MM.1S (cell line): ENCODE measurements at regions not wholly inside any gene's neighbourhood (a gene's known extent, or its start where the extent isn't known, plus 50 kb on each side); places are given as distances from the start of the nearest gene placed in this dataset.

ENCODE experiments used
- DNase-seq: peaks from one replicate; pipeline ENCODE4 v3.0.0-alpha.2; 2015
- H2AFZ ChIP-seq: fragments of 300-600 bp; sonication (generic); 2 replicates; pipeline ENCODE4 v1.6.0; 2016; ENCODE audit warnings: antibody characterized with exemption, low read length
- H3F3A ChIP-seq: fragments of 300-600 bp; sonication (generic); 2 replicates; pipeline ENCODE4 v1.6.1; 2016; ENCODE audit warnings: mild to moderate bottlenecking, antibody characterized with exemption, low read length, moderate library complexity, mixed read lengths; ENCODE audit not compliant: insufficient read depth
- H3K27ac ChIP-seq: fragments of 300-600 bp; sonication (generic); 2 replicates; pipeline ENCODE4 v1.5.1; 2016; ENCODE audit warnings: mild to moderate bottlenecking, low read length
- H3K27me3 ChIP-seq: fragments of 300-600 bp; sonication (generic); replicated peaks from 2 replicates; pipeline ENCODE4 v1.6.0; 2016; ENCODE audit warnings: low read length; ENCODE audit not compliant: insufficient read depth
- H3K36me3 ChIP-seq: fragments of 300-600 bp; sonication (generic); replicated peaks from 2 replicates; pipeline ENCODE4 v1.6.1; 2016; ENCODE audit warnings: mild to moderate bottlenecking, low read length, mixed read lengths; ENCODE audit not compliant: insufficient read depth
- H3K4me1 ChIP-seq: fragments of 300-600 bp; sonication (generic); 2 replicates; pipeline ENCODE4 v1.6.1; 2016; ENCODE audit warnings: low read length, mixed read lengths
- H3K4me2 ChIP-seq: fragments of 300-600 bp; sonication (generic); 2 replicates; pipeline ENCODE4 v1.6.0; 2016; ENCODE audit warnings: low read depth, low read length
- H3K4me3 ChIP-seq: fragments of 300-600 bp; sonication (generic); 2 replicates; pipeline ENCODE4 v1.5.1; 2016; ENCODE audit warnings: low read length, mixed read lengths
- H3K79me2 ChIP-seq: fragments of 300-600 bp; sonication (generic); 2 replicates; pipeline ENCODE4 v1.6.1; 2016; ENCODE audit warnings: mixed run types, low read length, mixed read lengths
- H3K9ac ChIP-seq: fragments of 300-600 bp; sonication (generic); 2 replicates; pipeline ENCODE4 v1.6.1; 2016; ENCODE audit warnings: low read length, mixed read lengths
- H3K9me2 ChIP-seq: fragments of 300-600 bp; sonication (generic); replicated peaks from 2 replicates; pipeline ENCODE4 v1.6.1; 2016; ENCODE audit warnings: mild to moderate bottlenecking, low read length, mixed read lengths; ENCODE audit not compliant: insufficient read depth
- H3K9me3 ChIP-seq: fragments of 300-600 bp; sonication (generic); replicated peaks from 2 replicates; pipeline ENCODE4 v1.6.1; 2016; ENCODE audit warnings: mild to moderate bottlenecking, low read length, mixed read lengths; ENCODE audit not compliant: insufficient read depth
- H4K20me1 ChIP-seq: fragments of 300-600 bp; sonication (generic); 2 replicates; pipeline ENCODE4 v1.6.1; 2016; ENCODE audit warnings: mild to moderate bottlenecking, low read length, moderate library complexity, mixed read lengths; ENCODE audit not compliant: insufficient read depth
- CTCF ChIP-seq: fragments of 300-600 bp; sonication (generic); IDR thresholded peaks from 2 replicates; pipeline ENCODE4 v1.5.1; 2016; ENCODE audit warnings: antibody characterized with exemption, low read length, mixed read lengths
- EZH2 ChIP-seq: fragments of 300-600 bp; sonication (generic); optimal IDR thresholded peaks from 2 replicates; pipeline ENCODE3; 2017; ENCODE audit warnings: low read depth, mild to moderate bottlenecking, antibody characterized with exemption, low read length, mixed read lengths
- EZH2phosphoT487 ChIP-seq: fragments of 300-600 bp; sonication (generic); IDR thresholded peaks from 2 replicates; pipeline ENCODE4 v1.6.1; 2018; ENCODE audit warnings: antibody characterized with exemption, low read length

- Histone ChIP-seq H3K4me3 (peak overlapping the region; percentile 33; the same call in 1 of the 2 replicates), H4K20me1 (no peaks in the 10 kb centered on the region), H3F3A (no peaks in the 10 kb centered on the region), H3K9ac (no peak overlapping the region), H3K4me1 (no peaks in the 10 kb centered on the region), H3K79me2 (no peaks in the 10 kb centered on the region), H3K36me3 (no peaks in the 10 kb centered on the region), H3K9me3 (no peaks in the 10 kb centered on the region), H3K9me2 (no peaks in the 10 kb centered on the region), H3K27ac (no peak overlapping the region), H3K4me2 (peak overlapping the region; percentile 55; the same call in 1 of the 2 replicates), H3K27me3 (no peaks in the 10 kb centered on the region), H2AFZ (no peak overlapping the region)
- TF ChIP-seq EZH2phosphoT487: no peak
- TF ChIP-seq EZH2: no peak
- no peak for TF ChIP-seq CTCF
- DNase-seq: no peak
Observed at GRCh38 chr6:166862978-166863530, 93.3 kb downstream of the RNASET2 start.

GRCh38 chr6:166862287-166862977 lies 93.9 kb downstream of the RNASET2 start:
- TF ChIP-seq CTCF (no peak), EZH2phosphoT487 (no peak), EZH2 (no peak)
- Histone ChIP-seq H3K27ac (no peak overlapping the region), H3K27me3 (no peaks in the 10 kb centered on the region), H3K9me2 (no peaks in the 10 kb centered on the region), H3K4me1 (no peaks in the 10 kb centered on the region), H3F3A (no peaks in the 10 kb centered on the region), H3K79me2 (no peaks in the 10 kb centered on the region), H2AFZ (no peak overlapping the region), H3K36me3 (no peaks in the 10 kb centered on the region), H3K9ac (no peak overlapping the region), H3K4me2 (peak overlapping the region; percentile 55; the same call in 1 of the 2 replicates), H3K4me3 (peak overlapping the region; percentile 33; the same call in 1 of the 2 replicates), H4K20me1 (no peaks in the 10 kb centered on the region), H3K9me3 (no peaks in the 10 kb centered on the region)
- no peak for DNase-seq

GRCh38 chr6:166861961-166862286 lies 94.4 kb downstream of the RNASET2 start:
- Histone ChIP-seq H3K27me3 (no peaks in the 10 kb centered on the region), H3K27ac (no peak overlapping the region), H3K79me2 (no peaks in the 10 kb centered on the region), H3K4me3 (peak overlapping the region; percentile 33; the same call in 1 of the 2 replicates), H2AFZ (no peak overlapping the region), H3K9me3 (no peaks in the 10 kb centered on the region), H3K9ac (no peak overlapping the region), H4K20me1 (no peaks in the 10 kb centered on the region), H3K4me1 (no peaks in the 10 kb centered on the region), H3K4me2 (peak overlapping the region; percentile 55; the same call in 1 of the 2 replicates), H3K36me3 (no peaks in the 10 kb centered on the region), H3F3A (no peaks in the 10 kb centered on the region), H3K9me2 (no peaks in the 10 kb centered on the region)
- TF ChIP-seq CTCF: no peak
- no peak for TF ChIP-seq EZH2
- TF ChIP-seq EZH2phosphoT487: no peak
- DNase-seq: no peak
